Neutrophil (primary cell): ENCODE measurements at regions not wholly inside any gene's neighbourhood (a gene's known extent, or its start where the extent isn't known, plus 50 kb on each side); places are given as distances from the start of the nearest gene placed in this dataset.

ENCODE experiments used
- H3K27ac ChIP-seq: fragments of 200-600 bp; sonication (generic); 2 replicates; pipeline ENCODE4 v1.5.1; 2016; ENCODE audit warnings: mild to moderate bottlenecking, moderate library complexity
- H3K27me3 ChIP-seq: fragments of 200-600 bp; sonication (generic); 2 replicates; pipeline ENCODE4 v1.6.0; 2016; ENCODE audit warnings: mild to moderate bottlenecking
- H3K36me3 ChIP-seq: fragments of 200-600 bp; sonication (generic); 2 replicates; pipeline ENCODE4 v1.5.1; 2017
- H3K4me1 ChIP-seq, 2 experiments: fragments of 200-600 bp in 1 of 2; sonication (generic) in 1 of 2; 1 replicate in 1 of 2; 2 replicates in 1 of 2; pipeline versions ENCODE4 v1.5.1 to v1.6.1; 2013 to 2016; ENCODE audit warnings: low read depth in 1 of 2, low read length in 1 of 2, mild to moderate bottlenecking in 1 of 2, moderate library complexity in 1 of 2; ENCODE audit not compliant: control insufficient read depth in 1 of 2, insufficient read depth in 1 of 2
- H3K4me3 ChIP-seq, 2 experiments: fragments of 200-600 bp in 1 of 2; sonication (generic) in 1 of 2; 1 replicate in 1 of 2; 2 replicates in 1 of 2; pipeline ENCODE4 v1.5.1; 2013 to 2016; ENCODE audit warnings: low read depth in 1 of 2, low read length in 1 of 2, mild to moderate bottlenecking in 1 of 2, moderate library complexity in 1 of 2
- H3K9me3 ChIP-seq: fragments of 200-600 bp; sonication (generic); 2 replicates; pipeline ENCODE4 v1.5.1; 2016
- CTCF ChIP-seq: fragments of 200-600 bp; sonication (generic); IDR thresholded peaks from 2 replicates; pipeline ENCODE4 v1.5.1; 2016; ENCODE audit warnings: antibody characterized with exemption

- Histone ChIP-seq H3K4me1 (peaks cover 5 to 17% of the 10 kb centered on the region in 2 experiments), H3K9me3 (no peaks in the 10 kb centered on the region), H3K27me3 (no peaks in the 10 kb centered on the region), H3K27ac (no peak overlapping the region), H3K4me3 (no peak overlapping the region), H3K36me3 (no peaks in the 10 kb centered on the region)
- no peak for TF ChIP-seq CTCF
Measured at GRCh38 chr2:42856106-42856860, 63.9 kb upstream of the HAAO start.

GRCh38 chr2:42855221-42855970, 63.0 kb upstream of the HAAO start:
- H3K27ac ChIP-seq: no peak overlapping the region
- no peaks in the 10 kb centered on the region for H3K9me3 ChIP-seq
- no peak for TF ChIP-seq CTCF
- no peaks in the 10 kb centered on the region for H3K36me3 ChIP-seq
- H3K4me1 ChIP-seq: peaks cover 0 to 10% of the 10 kb centered on the region in 2 experiments
- no peaks in the 10 kb centered on the region for H3K27me3 ChIP-seq
- no peak overlapping the region for H3K4me3 ChIP-seq

GRCh38 chr2:42854207-42854818, 61.9 kb upstream of the HAAO start:
- Histone ChIP-seq H3K27ac (no peak overlapping the region), H3K27me3 (no peaks in the 10 kb centered on the region), H3K36me3 (no peaks in the 10 kb centered on the region), H3K9me3 (no peaks in the 10 kb centered on the region), H3K4me1 (no peaks in the 10 kb centered on the region), H3K4me3 (no peak overlapping the region)
- TF ChIP-seq CTCF: no peak

- no peak for TF ChIP-seq CTCF
- no peaks in the 10 kb centered on the region for H3K4me1 ChIP-seq
- H3K27ac ChIP-seq: no peak overlapping the region
- H3K36me3 ChIP-seq: no peaks in the 10 kb centered on the region
- no peaks in the 10 kb centered on the region for H3K27me3 ChIP-seq
- no peak overlapping the region for H3K4me3 ChIP-seq
- H3K9me3 ChIP-seq: no peaks in the 10 kb centered on the region
Measured at GRCh38 chr2:42853549-42854206, 61.3 kb upstream of the HAAO start.

- no peak for TF ChIP-seq CTCF
- H3K27ac ChIP-seq: no peak overlapping the region
- no peaks in the 10 kb centered on the region for H3K9me3 ChIP-seq
- H3K36me3 ChIP-seq: no peaks in the 10 kb centered on the region
- H3K4me3 ChIP-seq: no peak overlapping the region
- H3K27me3 ChIP-seq: no peaks in the 10 kb centered on the region
- H3K4me1 ChIP-seq: no peaks in the 10 kb centered on the region
Measured at GRCh38 chr2:42852798-42853197, 60.4 kb upstream of the HAAO start.
